OCI-LY3 (cell line): ENCODE measurements at regions not wholly inside any gene's neighbourhood (a gene's known extent, or its start where the extent isn't known, plus 50 kb on each side); places are given as distances from the start of the nearest gene placed in this dataset.

ENCODE experiments used
- H2AFZ ChIP-seq: fragments of 200-600, 300-600 bp; shearing (Covaris generic); 2 replicates; pipeline ENCODE4 v1.6.0; 2014; ENCODE audit warnings: antibody characterized with exemption, low read depth, low read length
- H3K27ac ChIP-seq: fragments of 200-600, 300-600 bp; sonication (generic); 2 replicates; pipeline ENCODE4 v1.5.1; 2014; ENCODE audit warnings: mild to moderate bottlenecking, low read length, moderate library complexity, mixed read lengths
- H3K27me3 ChIP-seq: fragments of 200-600, 300-600 bp; sonication (generic); 2 replicates; pipeline ENCODE4 v1.6.1; 2014; ENCODE audit warnings: low read depth, low read length, mixed read lengths
- H3K36me3 ChIP-seq: fragments of 200-600, 300-600 bp; sonication (generic); replicated peaks from 2 replicates; pipeline ENCODE3; 2014; ENCODE audit warnings: low read depth, low read length, mixed read lengths
- H3K4me1 ChIP-seq: fragments of 300-600, 200-600 bp; sonication (generic); 2 replicates; pipeline ENCODE4 v1.6.1; 2014; ENCODE audit warnings: low read length, mixed read lengths
- H3K4me2 ChIP-seq: fragments of 200-600, 300-600 bp; sonication (generic); 2 replicates; pipeline ENCODE4 v1.6.1; 2014; ENCODE audit warnings: low read length, mixed read lengths
- H3K4me3 ChIP-seq: fragments of 300-600, 200-600 bp; sonication (generic); 2 replicates; pipeline ENCODE4 v1.5.1; 2014; ENCODE audit warnings: antibody characterized with exemption, mild to moderate bottlenecking, low read length, moderate library complexity
- H3K79me2 ChIP-seq: fragments of 300-600, 200-600 bp; shearing (Covaris generic); 2 replicates; pipeline ENCODE4 v1.6.1; 2014; ENCODE audit warnings: mild to moderate bottlenecking, low read length, mixed read lengths
- H3K9ac ChIP-seq: fragments of 300-600, 200-600 bp; shearing (Covaris generic); 2 replicates; pipeline ENCODE4 v1.6.0; 2014; ENCODE audit warnings: mild to moderate bottlenecking, low read length, moderate library complexity
- H3K9me3 ChIP-seq: fragments of 200-600, 300-600 bp; shearing (Covaris generic); 2 replicates; pipeline ENCODE4 v1.6.1; 2014; ENCODE audit warnings: low read length, mixed read lengths; ENCODE audit not compliant: insufficient read depth
- H4K20me1 ChIP-seq: fragments of 200-600, 300-600 bp; sonication (generic); 2 replicates; pipeline ENCODE4 v1.6.1; 2016; ENCODE audit warnings: low read length, mixed read lengths; ENCODE audit not compliant: insufficient read depth
- CTCF ChIP-seq: fragments of 200-600, 300-600 bp; sonication (generic); IDR thresholded peaks from 2 replicates; pipeline ENCODE4 v1.5.1; 2014; ENCODE audit warnings: antibody characterized with exemption, low read length, low read depth
- EZH2phosphoT487 ChIP-seq: fragments of 200-600 bp; shearing (Covaris generic); IDR thresholded peaks from 2 replicates; pipeline ENCODE4 v1.6.1; 2018; ENCODE audit warnings: antibody characterized with exemption, mixed run types, low read depth

DNA sequence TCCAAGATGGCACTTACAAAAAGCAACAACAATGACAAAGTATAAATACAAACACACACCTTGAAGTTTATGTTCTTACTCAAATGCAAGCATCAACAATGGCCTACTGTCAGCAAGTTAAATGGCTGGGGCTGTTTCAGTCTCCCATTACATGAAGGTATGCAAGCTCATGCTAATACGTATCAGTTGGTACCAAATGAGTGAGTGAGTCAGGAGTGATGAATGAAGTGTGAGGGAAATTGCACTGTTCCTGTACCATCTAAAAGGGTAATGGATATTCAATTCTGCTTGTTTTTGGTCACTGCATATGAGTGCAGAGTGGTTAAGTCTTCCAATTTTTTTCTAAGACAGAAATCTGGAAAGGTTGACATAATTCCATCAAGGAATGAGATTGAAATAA lies 964.9 kb downstream of the MAT2B start:
- Histone ChIP-seq H2AFZ (no peak overlapping the region), H3K9me3 (no peaks in the 10 kb centered on the region), H3K4me2 (no peak overlapping the region), H4K20me1 (no peaks in the 10 kb centered on the region), H3K27me3 (no peaks in the 10 kb centered on the region; the same call in 1 of the 2 replicates), H3K4me3 (no peak overlapping the region), H3K4me1 (no peaks in the 10 kb centered on the region), H3K9ac (no peak overlapping the region), H3K27ac (no peak overlapping the region), H3K79me2 (no peaks in the 10 kb centered on the region), H3K36me3 (no peaks in the 10 kb centered on the region)
- TF ChIP-seq CTCF, result no peak
- no peak for TF ChIP-seq EZH2phosphoT487

DNA sequence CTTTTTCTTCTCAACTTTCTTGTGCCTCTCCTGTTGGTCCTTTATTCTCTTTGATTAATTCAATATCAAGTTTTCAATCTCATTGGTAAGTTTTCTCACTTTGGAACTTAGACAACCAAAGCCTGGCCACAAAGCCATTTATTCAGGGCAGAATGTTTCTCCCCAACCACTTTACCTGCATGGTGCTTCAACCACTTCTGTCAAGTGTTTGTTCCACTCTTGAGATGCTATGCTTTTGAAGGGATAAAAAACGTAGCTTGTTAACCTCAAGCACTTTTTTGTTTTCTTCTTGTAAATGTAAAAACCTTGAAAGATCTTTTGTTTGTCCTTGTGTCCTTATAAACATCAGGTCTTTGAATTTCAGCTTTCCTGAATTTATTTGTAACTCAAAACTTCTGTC lies 966.7 kb downstream of the MAT2B start:
- Histone ChIP-seq H4K20me1 (no peaks in the 10 kb centered on the region), H3K9ac (no peak overlapping the region), H3K4me2 (no peak overlapping the region), H3K27me3 (no peaks in the 10 kb centered on the region; the same call in 1 of the 2 replicates), H2AFZ (no peak overlapping the region), H3K36me3 (no peaks in the 10 kb centered on the region), H3K9me3 (no peaks in the 10 kb centered on the region), H3K4me1 (no peaks in the 10 kb centered on the region), H3K79me2 (no peaks in the 10 kb centered on the region), H3K4me3 (no peak overlapping the region), H3K27ac (no peak overlapping the region)
- TF ChIP-seq CTCF, result no peak
- TF ChIP-seq EZH2phosphoT487, result no peak

DNA sequence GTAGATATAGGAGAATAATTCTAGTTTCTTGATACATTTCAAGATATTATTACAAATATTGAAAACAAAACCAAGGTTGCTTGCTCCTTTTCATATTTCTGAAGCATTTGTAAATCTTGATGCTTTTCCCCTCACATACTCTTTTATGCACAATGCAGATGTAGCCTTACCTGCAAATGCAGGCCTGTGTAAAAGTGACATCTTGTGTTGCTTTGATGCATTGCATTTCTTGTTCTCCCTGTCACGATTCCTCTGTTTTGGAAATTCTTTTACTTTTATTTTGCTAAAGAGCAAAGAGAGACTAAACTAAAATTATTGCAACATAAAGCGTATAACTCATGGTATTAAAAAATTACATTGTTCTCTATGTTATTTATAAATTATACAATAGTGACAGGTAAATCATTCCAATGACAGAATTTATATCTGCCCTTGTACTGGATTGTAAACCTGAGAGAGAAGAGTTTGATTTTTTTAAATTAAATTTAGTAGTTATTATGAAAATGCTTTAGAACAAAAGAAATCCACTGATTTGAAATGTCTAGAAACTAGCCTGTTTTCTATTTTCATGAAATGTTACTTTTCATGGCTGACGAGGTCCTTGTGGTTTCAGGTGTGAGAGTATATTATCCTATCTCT lies 970.0 kb downstream of the MAT2B start:
- H3K9me3 ChIP-seq, result no peaks in the 10 kb centered on the region
- H2AFZ ChIP-seq, result no peak overlapping the region

GRCh38 chr5:164481270-164481669 lies 975.9 kb downstream of the MAT2B start:
- Histone ChIP-seq H3K4me1 (no peaks in the 10 kb centered on the region), H4K20me1 (no peaks in the 10 kb centered on the region), H2AFZ (no peak overlapping the region), H3K9me3 (no peaks in the 10 kb centered on the region), H3K27me3 (no peaks in the 10 kb centered on the region), H3K4me2 (no peak overlapping the region), H3K36me3 (no peaks in the 10 kb centered on the region), H3K27ac (no peak overlapping the region), H3K4me3 (no peak overlapping the region), H3K79me2 (no peaks in the 10 kb centered on the region), H3K9ac (no peak overlapping the region)
- no peak for TF ChIP-seq CTCF

More for the DNA sequence above, 970.0 kb downstream of the MAT2B start:
- Histone ChIP-seq H3K4me2 (no peak overlapping the region), H3K9ac (no peak overlapping the region), H3K4me1 (no peaks in the 10 kb centered on the region), H3K4me3 (no peak overlapping the region), H3K27ac (no peak overlapping the region), H3K36me3 (no peaks in the 10 kb centered on the region), H4K20me1 (no peaks in the 10 kb centered on the region), H3K79me2 (no peaks in the 10 kb centered on the region), H3K27me3 (no peaks in the 10 kb centered on the region; the same call in 1 of the 2 replicates)
- TF ChIP-seq EZH2phosphoT487 (no peak), CTCF (peak; percentile 47)
